Lower lobe of right lung (tissue), 2 donors: ENCODE measurements at regions not wholly inside any gene's neighbourhood (a gene's known extent, or its start where the extent isn't known, plus 50 kb on each side); places are given as distances from the start of the nearest gene placed in this dataset.

ENCODE experiments used
- ATAC-seq, 2 donors: fragments of 200-7000 bp; cut with Tn5 transposase; one replicate each; pipeline ENCODE4 v1.9.1; 2020 to 2022; ENCODE audit warnings: mild to moderate bottlenecking in 2 of 2, moderate library complexity in 2 of 2
- DNase-seq: peaks from one replicate; pipeline ENCODE4 v3.0.0-alpha.2; 2020
- H3K27ac ChIP-seq: fragments of 200-600 bp; one replicate; pipeline ENCODE4 v1.8.0; 2022
- H3K27me3 ChIP-seq: fragments of 200-600 bp; one replicate; pipeline ENCODE4 v1.8.0; 2022; ENCODE audit warnings: low read depth
- H3K36me3 ChIP-seq: fragments of 200-600 bp; one replicate; pipeline ENCODE4 v1.8.0; 2022; ENCODE audit warnings: mild to moderate bottlenecking
- H3K4me1 ChIP-seq: fragments of 200-600 bp; one replicate; pipeline ENCODE4 v1.8.0; 2022
- H3K4me3 ChIP-seq: fragments of 200-600 bp; one replicate; pipeline ENCODE4 v1.8.0; 2022; ENCODE audit warnings: mild to moderate bottlenecking
- H3K9me3 ChIP-seq: fragments of 200-600 bp; one replicate; pipeline ENCODE4 v1.8.0; 2022
- intact Hi-C: fragments of 100-400 bp; cut with DNase I; formaldehyde crosslinking; loops from one replicate; pipeline ENCODE4 v1.11.0; 2022
- TF ChIP-seq, protein P1 (sequence below): fragments of 200-600 bp; IDR thresholded peaks from one replicate; pipeline ENCODE4 v1.8.0; 2022; ENCODE audit warnings: antibody characterized with exemption, mild to moderate bottlenecking
- donor health status: DM: no; HTN: yes; CAD: no; lungs with severe emphysema.

DNA sequence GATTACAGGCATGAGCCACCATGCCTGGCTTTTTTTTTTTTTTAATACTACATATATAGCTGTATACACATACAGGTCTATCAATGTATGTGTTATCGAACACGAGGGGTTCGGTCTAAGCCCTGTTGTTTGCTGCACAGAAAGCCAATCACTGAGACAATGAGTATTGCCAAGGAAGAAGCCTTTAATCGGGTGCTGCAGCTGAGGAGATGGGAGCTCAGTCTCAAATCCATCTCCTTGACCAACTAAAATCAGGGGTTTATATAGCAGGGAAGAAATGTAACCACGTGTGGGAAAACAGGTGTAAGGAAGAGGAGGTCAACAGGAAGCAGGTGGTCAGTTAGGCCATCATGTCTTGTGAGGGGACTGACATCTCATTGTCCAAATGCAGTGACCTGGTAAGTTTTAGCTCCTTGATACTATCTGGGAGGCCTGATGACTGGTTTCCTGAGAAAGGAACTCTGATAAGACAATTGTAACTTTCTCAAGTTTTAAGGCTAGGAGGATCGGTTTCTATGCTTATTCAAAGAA, 80.9 kb upstream of the MAP1LC3B2 start:
- ATAC-seq (no peak), DNase-seq (no peak)
- peaks cover 13% of the 10 kb centered on the region for H3K9me3 ChIP-seq
- H3K4me3 ChIP-seq: no peak overlapping the region
- TF ChIP-seq, protein P1, sequence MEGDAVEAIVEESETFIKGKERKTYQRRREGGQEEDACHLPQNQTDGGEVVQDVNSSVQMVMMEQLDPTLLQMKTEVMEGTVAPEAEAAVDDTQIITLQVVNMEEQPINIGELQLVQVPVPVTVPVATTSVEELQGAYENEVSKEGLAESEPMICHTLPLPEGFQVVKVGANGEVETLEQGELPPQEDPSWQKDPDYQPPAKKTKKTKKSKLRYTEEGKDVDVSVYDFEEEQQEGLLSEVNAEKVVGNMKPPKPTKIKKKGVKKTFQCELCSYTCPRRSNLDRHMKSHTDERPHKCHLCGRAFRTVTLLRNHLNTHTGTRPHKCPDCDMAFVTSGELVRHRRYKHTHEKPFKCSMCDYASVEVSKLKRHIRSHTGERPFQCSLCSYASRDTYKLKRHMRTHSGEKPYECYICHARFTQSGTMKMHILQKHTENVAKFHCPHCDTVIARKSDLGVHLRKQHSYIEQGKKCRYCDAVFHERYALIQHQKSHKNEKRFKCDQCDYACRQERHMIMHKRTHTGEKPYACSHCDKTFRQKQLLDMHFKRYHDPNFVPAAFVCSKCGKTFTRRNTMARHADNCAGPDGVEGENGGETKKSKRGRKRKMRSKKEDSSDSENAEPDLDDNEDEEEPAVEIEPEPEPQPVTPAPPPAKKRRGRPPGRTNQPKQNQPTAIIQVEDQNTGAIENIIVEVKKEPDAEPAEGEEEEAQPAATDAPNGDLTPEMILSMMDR: no peak
- H3K4me1 ChIP-seq: no peaks in the 10 kb centered on the region
- H3K27me3 ChIP-seq: no peaks in the 10 kb centered on the region
- intact Hi-C loops: no loop called here
- no peak overlapping the region for H3K27ac ChIP-seq
- no peaks in the 10 kb centered on the region for H3K36me3 ChIP-seq

DNA sequence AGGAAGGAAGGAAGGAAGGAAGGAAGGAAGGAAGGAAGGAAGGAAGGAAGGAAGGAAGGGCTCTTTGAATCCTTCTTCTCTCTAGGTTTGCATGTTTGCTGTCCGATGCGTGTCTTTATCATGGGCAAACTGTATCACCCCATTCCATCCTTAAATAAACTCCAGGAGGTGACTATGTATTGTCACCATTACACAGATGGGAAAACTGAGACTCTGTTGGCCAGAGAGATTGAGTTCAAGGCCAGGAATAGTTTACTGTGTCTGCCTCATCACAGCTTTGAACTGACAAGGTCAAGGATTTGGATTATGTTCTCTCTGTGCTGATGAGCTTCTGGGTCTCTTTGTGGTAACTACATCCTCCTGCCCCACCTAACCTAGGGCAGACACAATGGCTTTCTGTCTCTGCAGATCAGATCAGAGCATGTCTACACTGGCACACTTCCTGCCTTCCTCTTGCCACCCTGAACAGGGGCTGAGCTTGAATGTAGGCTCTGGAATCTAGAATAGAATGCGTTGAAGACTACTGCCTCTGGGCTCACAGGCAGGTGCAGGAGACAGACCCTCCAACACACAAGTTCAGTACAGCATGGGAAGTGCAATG, 78.9 kb upstream of the MAP1LC3B2 start:
- Histone ChIP-seq H3K36me3 (no peaks in the 10 kb centered on the region), H3K9me3 (peaks cover 13% of the 10 kb centered on the region), H3K27ac (no peak overlapping the region), H3K4me3 (no peak overlapping the region), H3K4me1 (no peaks in the 10 kb centered on the region), H3K27me3 (no peaks in the 10 kb centered on the region)
- DNase-seq (no peak), ATAC-seq (no peak)
- intact Hi-C loops: no loop called here
- TF ChIP-seq, protein P1: no peak

DNA sequence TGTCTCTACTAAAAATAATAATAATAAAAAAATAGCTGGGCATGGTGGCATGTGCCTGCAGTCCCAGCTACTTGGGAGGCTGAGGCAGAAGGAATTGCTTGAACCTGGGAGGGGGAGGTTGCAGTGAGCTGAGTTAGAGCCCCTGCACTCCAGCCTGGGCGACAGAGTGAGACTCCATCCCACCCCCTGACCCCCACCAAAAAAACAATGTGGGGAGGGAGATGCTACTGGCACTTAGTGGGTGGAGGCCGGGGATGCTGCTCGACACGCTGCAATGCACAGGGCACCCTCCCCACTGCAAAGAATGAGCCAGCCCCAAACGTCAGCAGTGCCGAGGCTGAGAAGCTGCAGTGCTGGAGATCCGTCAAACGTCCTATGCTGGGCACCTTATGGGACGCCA, 77.5 kb upstream of the MAP1LC3B2 start:
- ATAC-seq: no peak
- TF ChIP-seq, protein P1: no peak
- intact Hi-C loops: no loop called here

DNA sequence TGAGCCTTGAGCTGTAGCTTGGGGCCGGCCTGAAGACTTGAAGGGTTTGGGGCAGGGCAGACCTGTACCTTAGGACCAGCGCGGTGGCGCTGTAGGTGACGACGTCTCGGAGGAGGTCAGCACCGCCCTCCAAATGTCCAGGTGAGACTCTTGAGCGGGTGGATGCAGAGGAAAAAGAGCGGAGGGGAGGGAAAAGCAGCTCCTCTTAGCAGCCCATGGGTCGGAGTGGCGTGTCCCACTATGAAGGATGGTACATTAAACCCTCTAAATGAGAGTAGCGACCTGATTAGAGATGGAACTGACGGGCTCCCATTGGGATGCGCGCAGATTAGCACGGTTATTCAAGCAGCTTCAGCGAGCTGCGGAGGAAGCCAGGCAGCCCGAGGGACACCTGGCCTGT, 77.0 kb upstream of the MAP1LC3B2 start:
- no peak for ATAC-seq
- TF ChIP-seq, protein P1: no peak
- H3K9me3 ChIP-seq: peaks cover 7% of the 10 kb centered on the region
- intact Hi-C loops: no loop called here
- no peaks in the 10 kb centered on the region for H3K36me3 ChIP-seq
- no peaks in the 10 kb centered on the region for H3K4me1 ChIP-seq
- DNase-seq: no peak
- H3K27ac ChIP-seq: no peak overlapping the region
- H3K27me3 ChIP-seq: no peaks in the 10 kb centered on the region
- H3K4me3 ChIP-seq: no peak overlapping the region

More for the DNA sequence above, 77.5 kb upstream of the MAP1LC3B2 start:
- DNase-seq: no peak
- Histone ChIP-seq H3K27ac (no peak overlapping the region), H3K9me3 (peaks cover 8% of the 10 kb centered on the region), H3K4me3 (no peak overlapping the region), H3K4me1 (no peaks in the 10 kb centered on the region), H3K36me3 (no peaks in the 10 kb centered on the region), H3K27me3 (no peaks in the 10 kb centered on the region)

DNA sequence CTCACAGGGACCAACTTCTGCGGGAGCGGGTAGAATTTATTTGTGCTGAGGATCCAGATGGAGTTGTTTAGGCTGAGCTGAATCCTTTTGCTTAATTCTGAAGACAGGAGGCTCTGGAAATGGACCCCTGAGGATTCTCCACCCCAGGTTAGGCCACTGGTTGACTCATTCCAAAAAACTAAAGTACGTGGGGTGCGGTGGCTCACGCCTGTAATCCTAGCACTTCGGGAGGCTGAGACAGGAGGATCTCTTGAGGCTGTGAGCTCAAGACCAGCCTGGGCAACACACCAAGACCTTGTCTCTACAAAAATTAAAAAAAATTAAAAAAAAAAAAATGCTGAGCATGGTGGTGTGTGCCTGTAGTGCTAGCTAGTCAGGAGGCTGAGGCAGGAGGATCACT, 76.3 kb upstream of the MAP1LC3B2 start:
- H3K4me1 ChIP-seq: no peaks in the 10 kb centered on the region
- TF ChIP-seq, protein P1: no peak
- H3K27me3 ChIP-seq: no peaks in the 10 kb centered on the region
- no peak for ATAC-seq
- peaks cover 1% of the 10 kb centered on the region for H3K9me3 ChIP-seq
- intact Hi-C loops: no loop called here
- H3K27ac ChIP-seq: no peak overlapping the region
- no peak overlapping the region for H3K4me3 ChIP-seq
- DNase-seq: no peak
- no peaks in the 10 kb centered on the region for H3K36me3 ChIP-seq
